ENCODE measurements at regions not wholly inside any gene's neighbourhood (a gene's known extent, or its start where the extent isn't known, plus 50 kb on each side); places are given as distances from the start of the nearest gene placed in this dataset.

GRCh38 chr6:114886670-114887436 lies 544.0 kb upstream of the HS3ST5 start:
- no peak for FAIRE-seq
- H3K4me2 ChIP-seq: no peak overlapping the region
- ATAC-seq: no peak
- no peak overlapping the region for H3K4me3 ChIP-seq
- TF ChIP-seq POLR2AphosphoS2 (conservative IDR thresholded peaks at IDR 0.05; ENCODE audit: low read length) (no peak), GATA3 (IDR thresholded peaks at IDR 0.05; ENCODE audit: borderline replicate concordance) (no peak), NPAS2 (CRISPR knock-in tag; IDR thresholded peaks at IDR 0.05; ENCODE audit: borderline replicate concordance) (no peak), MAFK (IDR thresholded peaks at IDR 0.05; ENCODE audit: partially characterized antibody) (peak; percentile 63), HOXA7 (CRISPR knock-in tag; IDR thresholded peaks at IDR 0.05) (no peak), MAX (IDR thresholded peaks at IDR 0.05) (no peak), PHF8 (IDR thresholded peaks at IDR 0.05; ENCODE audit: borderline replicate concordance, low read depth) (no peak)
- DNase-seq (ENCODE audit: low read depth in 1 of 2, low spot score in 1 of 2): no peak
- ChIA-PET POLR2A (no interaction called here), CTCF (no interaction called here)
- no peaks in the 10 kb centered on the region for H3K4me1 ChIP-seq
- H3K9me3 ChIP-seq: no peaks in the 10 kb centered on the region
- no peak overlapping the region for H3K27ac ChIP-seq

- no peak for ATAC-seq
- CTCF ChIA-PET: no interaction called here
- POLR2A ChIA-PET: no interaction called here
Measured at GRCh38 chr6:114879693-114880092, 536.9 kb upstream of the HS3ST5 start.

GRCh38 chr6:114878091-114878490 lies 535.3 kb upstream of the HS3ST5 start:
- POLR2A ChIA-PET: no interaction called here
- H3K9me3 ChIP-seq: no peaks in the 10 kb centered on the region
- no peak overlapping the region for H3K27ac ChIP-seq
- WGBS (ENCODE audit: missing lambda C conversion rate): 2% methylated on average over 2 of the region's 2 CpGs
- H3K4me3 ChIP-seq: no peak overlapping the region
- FAIRE-seq (no peak), DNase-seq (ENCODE audit: low read depth in 1 of 2, low spot score in 1 of 2) (no peak), ATAC-seq (no peak)
- no peak overlapping the region for H3K4me2 ChIP-seq
- CTCF ChIA-PET: interaction anchor here (0.6 kb wide), 1 partner anchor 10 kb away, joined by 3 read pairs; no protein-coding TSS in a partner anchor
- no peak for TF ChIP-seq USF2 (IDR thresholded peaks at IDR 0.05)
- TF ChIP-seq EP300 (IDR thresholded peaks at IDR 0.05): no peak
- no peak for TF ChIP-seq SREBF2 (IDR thresholded peaks at IDR 0.05)
- no peak for TF ChIP-seq GATA3 (IDR thresholded peaks at IDR 0.05; ENCODE audit: borderline replicate concordance)
- no peak for TF ChIP-seq HOXB5 (CRISPR knock-in tag; IDR thresholded peaks at IDR 0.05)
- no peak for TF ChIP-seq ATOH8 (CRISPR knock-in tag; IDR thresholded peaks at IDR 0.05; ENCODE audit: low read depth)
- TF ChIP-seq REST (IDR thresholded peaks at IDR 0.05): no peak
- TF ChIP-seq HOXA7 (CRISPR knock-in tag; IDR thresholded peaks at IDR 0.05): no peak
- TF ChIP-seq MAZ (IDR thresholded peaks at IDR 0.05; ENCODE audit: borderline replicate concordance, low read depth, low read length): no peak
- no peak for TF ChIP-seq PBX3 (IDR thresholded peaks at IDR 0.05)
- no peak for TF ChIP-seq ZFP36 (IDR thresholded peaks at IDR 0.05; ENCODE audit: borderline replicate concordance, partially characterized antibody)
- no peak for TF ChIP-seq TP53 (CRISPR knock-in tag; IDR thresholded peaks at IDR 0.05)
- TF ChIP-seq CBX2 (IDR thresholded peaks at IDR 0.05; ENCODE audit: borderline replicate concordance, low read depth): no peak
- H3K4me1 ChIP-seq: no peaks in the 10 kb centered on the region

More at GRCh38 chr6:114879693-114880092, 536.9 kb upstream of the HS3ST5 start:
- DNase-seq (ENCODE audit: low read depth in 1 of 2, low spot score in 1 of 2) (no peak), FAIRE-seq (no peak)
- Histone ChIP-seq H3K27ac (no peak overlapping the region), H3K4me3 (no peak overlapping the region), H3K9me3 (no peaks in the 10 kb centered on the region), H3K4me1 (no peaks in the 10 kb centered on the region), H3K4me2 (no peak overlapping the region)
- no peak for TF ChIP-seq POLR2A (IDR thresholded peaks at IDR 0.05; ENCODE audit: low read length)
- TF ChIP-seq RARB (CRISPR knock-in tag; IDR thresholded peaks at IDR 0.05): no peak
- no peak for TF ChIP-seq PBX3 (IDR thresholded peaks at IDR 0.05)
- TF ChIP-seq ZFP36 (IDR thresholded peaks at IDR 0.05; ENCODE audit: borderline replicate concordance, partially characterized antibody): no peak
- no peak for TF ChIP-seq HOXB5 (CRISPR knock-in tag; IDR thresholded peaks at IDR 0.05)
- no peak for TF ChIP-seq TP53 (CRISPR knock-in tag; IDR thresholded peaks at IDR 0.05)
- TF ChIP-seq KDM1A (IDR thresholded peaks at IDR 0.05; ENCODE audit: low read depth): no peak
- no peak for TF ChIP-seq FOSL2 (IDR thresholded peaks at IDR 0.05)
- TF ChIP-seq FOSL2 (CRISPR knock-in tag; IDR thresholded peaks at IDR 0.05): no peak
- TF ChIP-seq POLR2AphosphoS2 (conservative IDR thresholded peaks at IDR 0.05; ENCODE audit: low read length): no peak
- no peak for TF ChIP-seq FOXS1 (CRISPR knock-in tag; IDR thresholded peaks at IDR 0.05)
- TF ChIP-seq RFX5 (IDR thresholded peaks at IDR 0.05): no peak
- no peak for TF ChIP-seq ZSCAN20 (CRISPR knock-in tag; IDR thresholded peaks at IDR 0.05)
